Liver (tissue), 3 donors: ENCODE measurements at regions not wholly inside any gene's neighbourhood (a gene's known extent, or its start where the extent isn't known, plus 50 kb on each side); places are given as distances from the start of the nearest gene placed in this dataset.

Experiments
- CTCF ChIP-seq: fragments of 150-350 bp; IDR thresholded peaks from 2 replicates; pipeline ENCODE4 v1.5.1; 2017; ENCODE audit warnings: improper control_type of control experiment, low read depth, low read length; ENCODE audit not compliant: missing input control
- HNF4A ChIP-seq, 2 donors: conservative IDR thresholded peaks; 2 replicates each; pipeline ENCODE4 v1.6.1; 2016; ENCODE audit warnings: antibody characterized with exemption in 2 of 2, mild to moderate bottlenecking in 2 of 2
- RAD21 ChIP-seq, 2 donors: IDR thresholded peaks; 2 replicates each; pipeline ENCODE4 v1.6.1; 2016; ENCODE audit warnings: antibody characterized with exemption in 2 of 2, mild to moderate bottlenecking in 2 of 2
- SP1 ChIP-seq: IDR thresholded peaks from 2 replicates; pipeline ENCODE4 v1.6.1; 2018; ENCODE audit warnings: antibody characterized with exemption, mild to moderate bottlenecking
- TAF1 ChIP-seq: conservative IDR thresholded peaks from 2 replicates; pipeline ENCODE4 v1.6.1; 2016; ENCODE audit warnings: antibody characterized with exemption, mild to moderate bottlenecking
- donor health status: healthy.
- donor health status: healthy.

- no peak for TF ChIP-seq TAF1
- no peak for TF ChIP-seq CTCF
- TF ChIP-seq SP1 = no peak
- no peak for TF ChIP-seq HNF4A (conservative IDR thresholded peaks at IDR 0.05)
- no peak for TF ChIP-seq RAD21 (IDR thresholded peaks at IDR 0.05)
Measured at GRCh38 chr3:159919873-159920272, 68.8 kb upstream of the IL12A start.
